ENCODE measurements at regions not wholly inside any gene's neighbourhood (a gene's known extent, or its start where the extent isn't known, plus 50 kb on each side); places are given as distances from the start of the nearest gene placed in this dataset.

DNA sequence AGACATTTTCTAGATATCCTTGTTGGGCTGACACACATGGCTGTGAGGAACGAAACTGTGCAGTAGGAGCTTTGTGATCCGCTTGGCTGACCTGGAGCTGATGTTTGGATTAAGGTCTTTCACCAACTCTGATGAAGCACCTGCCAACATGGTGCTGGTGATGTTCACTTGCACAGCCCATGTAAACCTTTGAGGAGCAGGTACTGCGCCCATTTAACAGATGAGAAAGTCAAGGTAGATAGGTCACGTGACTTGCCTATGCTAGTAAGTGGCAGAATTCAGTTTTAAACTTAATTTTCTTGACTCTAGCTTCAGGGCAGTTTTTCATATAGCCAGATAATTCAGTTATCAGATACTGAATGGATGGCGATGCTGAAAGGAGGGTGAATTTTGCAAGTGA, 351.9 kb downstream of the RPS24 start:
- TF ChIP-seq TAF1 (IDR thresholded peaks at IDR 0.05; ENCODE audit: borderline replicate concordance, insufficient read depth, low read length) (no peak), SIN3A (IDR thresholded peaks at IDR 0.05; ENCODE audit: borderline replicate concordance, insufficient read depth, low read length) (no peak), POLR2AphosphoS5 (IDR thresholded peaks at IDR 0.05; ENCODE audit: low read depth, low read length) (no peak), FOXP2 (optimal IDR thresholded peaks at IDR 0.05; ENCODE audit: borderline replicate concordance, extremely low read depth, extremely low read length, insufficient read depth) (no peak)
- TF ChIP-seq, protein P1, sequence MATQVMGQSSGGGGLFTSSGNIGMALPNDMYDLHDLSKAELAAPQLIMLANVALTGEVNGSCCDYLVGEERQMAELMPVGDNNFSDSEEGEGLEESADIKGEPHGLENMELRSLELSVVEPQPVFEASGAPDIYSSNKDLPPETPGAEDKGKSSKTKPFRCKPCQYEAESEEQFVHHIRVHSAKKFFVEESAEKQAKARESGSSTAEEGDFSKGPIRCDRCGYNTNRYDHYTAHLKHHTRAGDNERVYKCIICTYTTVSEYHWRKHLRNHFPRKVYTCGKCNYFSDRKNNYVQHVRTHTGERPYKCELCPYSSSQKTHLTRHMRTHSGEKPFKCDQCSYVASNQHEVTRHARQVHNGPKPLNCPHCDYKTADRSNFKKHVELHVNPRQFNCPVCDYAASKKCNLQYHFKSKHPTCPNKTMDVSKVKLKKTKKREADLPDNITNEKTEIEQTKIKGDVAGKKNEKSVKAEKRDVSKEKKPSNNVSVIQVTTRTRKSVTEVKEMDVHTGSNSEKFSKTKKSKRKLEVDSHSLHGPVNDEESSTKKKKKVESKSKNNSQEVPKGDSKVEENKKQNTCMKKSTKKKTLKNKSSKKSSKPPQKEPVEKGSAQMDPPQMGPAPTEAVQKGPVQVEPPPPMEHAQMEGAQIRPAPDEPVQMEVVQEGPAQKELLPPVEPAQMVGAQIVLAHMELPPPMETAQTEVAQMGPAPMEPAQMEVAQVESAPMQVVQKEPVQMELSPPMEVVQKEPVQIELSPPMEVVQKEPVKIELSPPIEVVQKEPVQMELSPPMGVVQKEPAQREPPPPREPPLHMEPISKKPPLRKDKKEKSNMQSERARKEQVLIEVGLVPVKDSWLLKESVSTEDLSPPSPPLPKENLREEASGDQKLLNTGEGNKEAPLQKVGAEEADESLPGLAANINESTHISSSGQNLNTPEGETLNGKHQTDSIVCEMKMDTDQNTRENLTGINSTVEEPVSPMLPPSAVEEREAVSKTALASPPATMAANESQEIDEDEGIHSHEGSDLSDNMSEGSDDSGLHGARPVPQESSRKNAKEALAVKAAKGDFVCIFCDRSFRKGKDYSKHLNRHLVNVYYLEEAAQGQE (IDR thresholded peaks at IDR 0.05; ENCODE audit: insufficient read depth in 1 of 2, low read depth in 2 of 2, low read length in 2 of 2): no peak

DNA sequence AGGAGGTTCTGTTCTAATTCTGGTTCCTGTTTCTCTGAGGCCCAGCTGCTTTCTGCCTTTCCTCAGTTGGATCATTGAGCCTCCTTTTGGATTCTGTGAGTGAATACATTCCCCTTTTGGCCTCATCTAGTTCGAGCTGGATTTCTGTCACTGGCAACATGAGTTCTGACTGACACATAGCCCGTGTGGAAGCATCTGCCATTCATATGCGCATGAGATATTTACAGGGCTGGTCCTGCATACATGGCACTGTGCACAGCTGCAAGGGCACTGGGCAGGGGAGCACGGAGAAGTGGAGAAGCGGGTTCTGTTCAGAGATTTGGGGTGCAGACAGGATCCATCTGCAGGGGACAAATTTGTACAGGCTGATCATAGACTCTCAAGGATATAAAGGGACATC, 352.8 kb downstream of the RPS24 start:
- TF ChIP-seq TAF1 (IDR thresholded peaks at IDR 0.05; ENCODE audit: borderline replicate concordance, insufficient read depth, low read length) (no peak), SIN3A (IDR thresholded peaks at IDR 0.05; ENCODE audit: borderline replicate concordance, insufficient read depth, low read length) (no peak), POLR2AphosphoS5 (IDR thresholded peaks at IDR 0.05; ENCODE audit: low read depth, low read length) (no peak), FOXP2 (optimal IDR thresholded peaks at IDR 0.05; ENCODE audit: borderline replicate concordance, extremely low read depth, extremely low read length, insufficient read depth) (no peak)
- TF ChIP-seq, protein P1 (IDR thresholded peaks at IDR 0.05; ENCODE audit: insufficient read depth in 1 of 2, low read depth in 2 of 2, low read length in 2 of 2): no peak

DNA sequence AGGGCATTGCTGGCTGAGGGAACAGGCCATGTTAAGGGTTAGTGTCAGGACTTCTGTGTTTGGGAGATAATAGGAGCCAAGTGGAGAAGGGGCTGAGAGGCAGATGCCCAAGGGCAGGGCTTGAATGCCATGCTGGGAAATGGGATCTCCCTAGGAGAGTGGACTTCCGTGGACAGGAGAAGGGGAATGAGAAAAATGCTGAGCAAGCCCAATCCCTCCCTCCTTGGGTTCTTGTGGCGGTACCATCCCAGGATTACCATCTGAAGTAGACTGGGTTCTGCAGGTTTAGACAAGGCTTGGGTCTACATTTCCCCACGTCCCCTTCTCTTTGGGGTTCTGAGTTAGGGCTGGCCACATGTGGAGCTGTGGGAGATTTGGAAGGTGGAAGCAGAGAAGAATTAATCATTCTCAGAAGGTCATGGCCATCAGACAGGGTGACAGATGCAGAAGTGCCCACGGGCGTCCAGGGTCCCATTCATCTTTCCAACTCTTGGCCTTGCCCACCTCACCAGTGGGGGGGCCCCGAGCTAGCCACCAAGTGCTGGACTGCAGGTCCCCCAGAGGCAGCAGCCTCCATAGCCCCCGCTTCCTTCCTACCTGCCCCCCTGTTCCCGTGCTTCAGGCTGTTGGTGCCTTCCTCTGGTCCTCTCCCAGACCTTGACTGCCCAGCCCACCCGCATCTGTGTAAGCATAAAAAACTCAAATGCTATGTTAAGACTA, 354.8 kb downstream of the RPS24 start:
- no peak for TF ChIP-seq FOXP2 (optimal IDR thresholded peaks at IDR 0.05; ENCODE audit: borderline replicate concordance, extremely low read depth, extremely low read length, insufficient read depth)
- TF ChIP-seq POLR2AphosphoS5 (IDR thresholded peaks at IDR 0.05; ENCODE audit: low read depth, low read length): no peak
- TF ChIP-seq, protein P1 (IDR thresholded peaks at IDR 0.05; ENCODE audit: insufficient read depth in 1 of 2, low read depth in 2 of 2, low read length in 2 of 2): no peak
- no peak for TF ChIP-seq SIN3A (IDR thresholded peaks at IDR 0.05; ENCODE audit: borderline replicate concordance, insufficient read depth, low read length)
- TF ChIP-seq TAF1 (IDR thresholded peaks at IDR 0.05; ENCODE audit: borderline replicate concordance, insufficient read depth, low read length): no peak

DNA sequence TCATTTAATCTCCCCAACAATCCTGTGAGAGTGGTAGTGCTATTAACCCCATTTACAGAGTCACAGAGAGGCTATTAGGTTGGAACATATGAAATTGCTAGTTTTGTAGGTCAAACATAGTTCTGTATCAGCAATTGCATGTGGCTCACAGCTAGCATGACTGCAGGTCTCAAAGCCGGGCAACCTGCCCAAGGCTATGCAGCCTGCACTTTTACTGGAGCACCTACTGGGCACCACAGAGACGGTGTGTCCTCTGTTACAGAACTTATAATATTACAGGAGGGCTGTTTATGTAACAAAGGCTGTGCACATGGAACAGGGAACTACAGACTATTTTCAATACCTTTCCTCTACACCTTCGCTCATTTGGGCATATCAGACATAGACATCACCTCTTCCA, 355.8 kb downstream of the RPS24 start:
- TF ChIP-seq, protein P1 (IDR thresholded peaks at IDR 0.05; ENCODE audit: insufficient read depth in 1 of 2, low read depth in 2 of 2, low read length in 2 of 2): no peak
- TF ChIP-seq POLR2AphosphoS5 (IDR thresholded peaks at IDR 0.05; ENCODE audit: low read depth, low read length) (no peak), TAF1 (IDR thresholded peaks at IDR 0.05; ENCODE audit: borderline replicate concordance, insufficient read depth, low read length) (no peak), SIN3A (IDR thresholded peaks at IDR 0.05; ENCODE audit: borderline replicate concordance, insufficient read depth, low read length) (no peak), FOXP2 (optimal IDR thresholded peaks at IDR 0.05; ENCODE audit: borderline replicate concordance, extremely low read depth, extremely low read length, insufficient read depth) (no peak)
